GM12878 (cell line): ENCODE measurements at regions not wholly inside any gene's neighbourhood (a gene's known extent, or its start where the extent isn't known, plus 50 kb on each side); places are given as distances from the start of the nearest gene placed in this dataset.

Source experiments
- BCL11A ChIP-seq: IDR thresholded peaks from 2 replicates; pipeline ENCODE4 v1.6.1; 2011; ENCODE audit warnings: low read depth, low read length
- MTA2 ChIP-seq: fragments of 450-650 bp; IDR thresholded peaks from 2 replicates; pipeline ENCODE4 v1.6.1; 2016; ENCODE audit warnings: low read depth, mild to moderate bottlenecking, moderate library complexity
- POU2F2 ChIP-seq: IDR thresholded peaks from 3 replicates; pipeline ENCODE4 v1.6.1; 2011; ENCODE audit warnings: low read depth, mild to moderate bottlenecking, low read length, borderline replicate concordance
- SIX5 ChIP-seq: IDR thresholded peaks from 2 replicates; pipeline ENCODE4 v1.6.1; 2011; ENCODE audit warnings: mild to moderate bottlenecking, low read depth, low read length, moderate library complexity; ENCODE audit not compliant: severe bottlenecking
- SMAD1 ChIP-seq: fragments of 450-650 bp; IDR thresholded peaks from 2 replicates; pipeline ENCODE4 v1.6.1; 2018; ENCODE audit warnings: mild to moderate bottlenecking, low read depth; ENCODE audit not compliant: partially characterized antibody
- SRF ChIP-seq, 2 experiments: IDR thresholded peaks; 2 replicates each; pipeline ENCODE4 v1.6.1; 2011; ENCODE audit warnings: low read depth in 2 of 2, low read length in 2 of 2, mild to moderate bottlenecking in 1 of 2, moderate library complexity in 1 of 2
- TCF12 ChIP-seq: IDR thresholded peaks from 2 replicates; pipeline ENCODE4 v1.6.1; 2011; ENCODE audit warnings: low read depth, mild to moderate bottlenecking, low read length
- TCF7 ChIP-seq: IDR thresholded peaks from 2 replicates; pipeline ENCODE4 v1.6.1; 2014; ENCODE audit warnings: antibody characterized with exemption, borderline replicate concordance
- ZSCAN29 ChIP-seq: fragments of 450-650 bp; IDR thresholded peaks from 2 replicates; pipeline ENCODE4 v1.6.1; 2017; ENCODE audit warnings: mild to moderate bottlenecking, moderate library complexity
- TF ChIP-seq, protein P1 (sequence below): fragments of 450-650 bp; IDR thresholded peaks from 2 replicates; pipeline ENCODE4 v1.6.1; 2017; ENCODE audit warnings: low read depth, mild to moderate bottlenecking, moderate library complexity
- TF ChIP-seq, protein P2 (sequence below): IDR thresholded peaks from 2 replicates; pipeline ENCODE4 v1.6.1; 2012; ENCODE audit warnings: improper control_type of control experiment, low read depth, low read length; ENCODE audit not compliant: insufficient replicate concordance
- TF ChIP-seq, protein P3 (sequence below): fragments of 450-650 bp; IDR thresholded peaks from 2 replicates; pipeline ENCODE4 v1.6.1; 2017; ENCODE audit warnings: mild to moderate bottlenecking, moderate library complexity
- TF ChIP-seq, protein P4 (sequence below): fragments of 450-650 bp; IDR thresholded peaks from 2 replicates; pipeline ENCODE4 v1.6.1; 2017; ENCODE audit warnings: mild to moderate bottlenecking, low read depth, inconsistent platforms; ENCODE audit not compliant: poor library complexity, severe bottlenecking

DNA sequence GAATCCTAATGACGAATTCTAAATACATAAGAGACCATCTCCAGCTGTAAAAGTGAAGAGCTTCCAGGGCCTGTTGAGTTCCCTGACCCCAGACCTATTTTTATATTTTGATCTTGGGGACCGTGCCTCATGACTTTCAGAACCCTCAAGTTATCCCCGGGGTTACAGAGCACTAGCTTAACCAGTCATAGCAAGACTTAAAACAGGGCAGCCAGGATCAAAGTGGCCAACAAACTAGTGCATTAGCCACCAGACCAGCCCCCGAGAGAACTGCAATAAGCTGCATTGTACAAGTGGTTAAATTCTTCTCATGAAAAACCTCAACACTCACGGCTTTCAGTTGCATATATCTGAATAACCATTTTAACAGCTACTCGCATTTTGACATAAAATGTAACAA is 183.0 kb downstream of the BARHL2 start (continued):
- TF ChIP-seq, protein P1, sequence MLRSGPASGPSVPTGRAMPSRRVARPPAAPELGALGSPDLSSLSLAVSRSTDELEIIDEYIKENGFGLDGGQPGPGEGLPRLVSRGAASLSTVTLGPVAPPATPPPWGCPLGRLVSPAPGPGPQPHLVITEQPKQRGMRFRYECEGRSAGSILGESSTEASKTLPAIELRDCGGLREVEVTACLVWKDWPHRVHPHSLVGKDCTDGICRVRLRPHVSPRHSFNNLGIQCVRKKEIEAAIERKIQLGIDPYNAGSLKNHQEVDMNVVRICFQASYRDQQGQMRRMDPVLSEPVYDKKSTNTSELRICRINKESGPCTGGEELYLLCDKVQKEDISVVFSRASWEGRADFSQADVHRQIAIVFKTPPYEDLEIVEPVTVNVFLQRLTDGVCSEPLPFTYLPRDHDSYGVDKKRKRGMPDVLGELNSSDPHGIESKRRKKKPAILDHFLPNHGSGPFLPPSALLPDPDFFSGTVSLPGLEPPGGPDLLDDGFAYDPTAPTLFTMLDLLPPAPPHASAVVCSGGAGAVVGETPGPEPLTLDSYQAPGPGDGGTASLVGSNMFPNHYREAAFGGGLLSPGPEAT, result peak; percentile 69
- TF ChIP-seq, protein P2, sequence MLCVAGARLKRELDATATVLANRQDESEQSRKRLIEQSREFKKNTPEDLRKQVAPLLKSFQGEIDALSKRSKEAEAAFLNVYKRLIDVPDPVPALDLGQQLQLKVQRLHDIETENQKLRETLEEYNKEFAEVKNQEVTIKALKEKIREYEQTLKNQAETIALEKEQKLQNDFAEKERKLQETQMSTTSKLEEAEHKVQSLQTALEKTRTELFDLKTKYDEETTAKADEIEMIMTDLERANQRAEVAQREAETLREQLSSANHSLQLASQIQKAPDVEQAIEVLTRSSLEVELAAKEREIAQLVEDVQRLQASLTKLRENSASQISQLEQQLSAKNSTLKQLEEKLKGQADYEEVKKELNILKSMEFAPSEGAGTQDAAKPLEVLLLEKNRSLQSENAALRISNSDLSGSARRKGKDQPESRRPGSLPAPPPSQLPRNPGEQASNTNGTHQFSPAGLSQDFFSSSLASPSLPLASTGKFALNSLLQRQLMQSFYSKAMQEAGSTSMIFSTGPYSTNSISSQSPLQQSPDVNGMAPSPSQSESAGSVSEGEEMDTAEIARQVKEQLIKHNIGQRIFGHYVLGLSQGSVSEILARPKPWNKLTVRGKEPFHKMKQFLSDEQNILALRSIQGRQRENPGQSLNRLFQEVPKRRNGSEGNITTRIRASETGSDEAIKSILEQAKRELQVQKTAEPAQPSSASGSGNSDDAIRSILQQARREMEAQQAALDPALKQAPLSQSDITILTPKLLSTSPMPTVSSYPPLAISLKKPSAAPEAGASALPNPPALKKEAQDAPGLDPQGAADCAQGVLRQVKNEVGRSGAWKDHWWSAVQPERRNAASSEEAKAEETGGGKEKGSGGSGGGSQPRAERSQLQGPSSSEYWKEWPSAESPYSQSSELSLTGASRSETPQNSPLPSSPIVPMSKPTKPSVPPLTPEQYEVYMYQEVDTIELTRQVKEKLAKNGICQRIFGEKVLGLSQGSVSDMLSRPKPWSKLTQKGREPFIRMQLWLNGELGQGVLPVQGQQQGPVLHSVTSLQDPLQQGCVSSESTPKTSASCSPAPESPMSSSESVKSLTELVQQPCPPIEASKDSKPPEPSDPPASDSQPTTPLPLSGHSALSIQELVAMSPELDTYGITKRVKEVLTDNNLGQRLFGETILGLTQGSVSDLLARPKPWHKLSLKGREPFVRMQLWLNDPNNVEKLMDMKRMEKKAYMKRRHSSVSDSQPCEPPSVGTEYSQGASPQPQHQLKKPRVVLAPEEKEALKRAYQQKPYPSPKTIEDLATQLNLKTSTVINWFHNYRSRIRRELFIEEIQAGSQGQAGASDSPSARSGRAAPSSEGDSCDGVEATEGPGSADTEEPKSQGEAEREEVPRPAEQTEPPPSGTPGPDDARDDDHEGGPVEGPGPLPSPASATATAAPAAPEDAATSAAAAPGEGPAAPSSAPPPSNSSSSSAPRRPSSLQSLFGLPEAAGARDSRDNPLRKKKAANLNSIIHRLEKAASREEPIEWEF, result peak; percentile 48
- TF ChIP-seq TCF12 (0 out of 2 replicates have a peak, but pooled peaks have one; percentile 12), POU2F2 (0 out of 3 replicates have a peak, but pooled peaks have one; percentile 13), ZSCAN29 (no peak; the same call in 1 of the 2 replicates), TCF7 (no peak), MTA2 (peak; percentile 56), SMAD1 (no peak), BCL11A (peak; percentile 59), SIX5 (no peak), SRF (IDR thresholded peaks at IDR 0.05; ENCODE audit: low read depth in 2 of 2, low read length in 2 of 2) (no peak)
- TF ChIP-seq, protein P3, sequence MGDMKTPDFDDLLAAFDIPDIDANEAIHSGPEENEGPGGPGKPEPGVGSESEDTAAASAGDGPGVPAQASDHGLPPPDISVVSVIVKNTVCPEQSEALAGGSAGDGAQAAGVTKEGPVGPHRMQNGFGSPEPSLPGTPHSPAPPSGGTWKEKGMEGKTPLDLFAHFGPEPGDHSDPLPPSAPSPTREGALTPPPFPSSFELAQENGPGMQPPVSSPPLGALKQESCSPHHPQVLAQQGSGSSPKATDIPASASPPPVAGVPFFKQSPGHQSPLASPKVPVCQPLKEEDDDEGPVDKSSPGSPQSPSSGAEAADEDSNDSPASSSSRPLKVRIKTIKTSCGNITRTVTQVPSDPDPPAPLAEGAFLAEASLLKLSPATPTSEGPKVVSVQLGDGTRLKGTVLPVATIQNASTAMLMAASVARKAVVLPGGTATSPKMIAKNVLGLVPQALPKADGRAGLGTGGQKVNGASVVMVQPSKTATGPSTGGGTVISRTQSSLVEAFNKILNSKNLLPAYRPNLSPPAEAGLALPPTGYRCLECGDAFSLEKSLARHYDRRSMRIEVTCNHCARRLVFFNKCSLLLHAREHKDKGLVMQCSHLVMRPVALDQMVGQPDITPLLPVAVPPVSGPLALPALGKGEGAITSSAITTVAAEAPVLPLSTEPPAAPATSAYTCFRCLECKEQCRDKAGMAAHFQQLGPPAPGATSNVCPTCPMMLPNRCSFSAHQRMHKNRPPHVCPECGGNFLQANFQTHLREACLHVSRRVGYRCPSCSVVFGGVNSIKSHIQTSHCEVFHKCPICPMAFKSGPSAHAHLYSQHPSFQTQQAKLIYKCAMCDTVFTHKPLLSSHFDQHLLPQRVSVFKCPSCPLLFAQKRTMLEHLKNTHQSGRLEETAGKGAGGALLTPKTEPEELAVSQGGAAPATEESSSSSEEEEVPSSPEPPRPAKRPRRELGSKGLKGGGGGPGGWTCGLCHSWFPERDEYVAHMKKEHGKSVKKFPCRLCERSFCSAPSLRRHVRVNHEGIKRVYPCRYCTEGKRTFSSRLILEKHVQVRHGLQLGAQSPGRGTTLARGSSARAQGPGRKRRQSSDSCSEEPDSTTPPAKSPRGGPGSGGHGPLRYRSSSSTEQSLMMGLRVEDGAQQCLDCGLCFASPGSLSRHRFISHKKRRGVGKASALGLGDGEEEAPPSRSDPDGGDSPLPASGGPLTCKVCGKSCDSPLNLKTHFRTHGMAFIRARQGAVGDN, result peak; percentile 51; the same call in 1 of the 2 replicates
- TF ChIP-seq, protein P4, sequence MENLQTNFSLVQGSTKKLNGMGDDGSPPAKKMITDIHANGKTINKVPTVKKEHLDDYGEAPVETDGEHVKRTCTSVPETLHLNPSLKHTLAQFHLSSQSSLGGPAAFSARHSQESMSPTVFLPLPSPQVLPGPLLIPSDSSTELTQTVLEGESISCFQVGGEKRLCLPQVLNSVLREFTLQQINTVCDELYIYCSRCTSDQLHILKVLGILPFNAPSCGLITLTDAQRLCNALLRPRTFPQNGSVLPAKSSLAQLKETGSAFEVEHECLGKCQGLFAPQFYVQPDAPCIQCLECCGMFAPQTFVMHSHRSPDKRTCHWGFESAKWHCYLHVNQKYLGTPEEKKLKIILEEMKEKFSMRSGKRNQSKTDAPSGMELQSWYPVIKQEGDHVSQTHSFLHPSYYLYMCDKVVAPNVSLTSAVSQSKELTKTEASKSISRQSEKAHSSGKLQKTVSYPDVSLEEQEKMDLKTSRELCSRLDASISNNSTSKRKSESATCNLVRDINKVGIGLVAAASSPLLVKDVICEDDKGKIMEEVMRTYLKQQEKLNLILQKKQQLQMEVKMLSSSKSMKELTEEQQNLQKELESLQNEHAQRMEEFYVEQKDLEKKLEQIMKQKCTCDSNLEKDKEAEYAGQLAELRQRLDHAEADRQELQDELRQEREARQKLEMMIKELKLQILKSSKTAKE, result peak; percentile 52
